Hepatocyte (in vitro differentiated cells): ENCODE measurements at regions not wholly inside any gene's neighbourhood (a gene's known extent, or its start where the extent isn't known, plus 50 kb on each side); places are given as distances from the start of the nearest gene placed in this dataset.

Source experiments
- EZH2 ChIP-seq: fragments of 200-600 bp; sonication (generic); IDR thresholded peaks from 2 replicates; pipeline ENCODE4 v1.6.1; 2016; ENCODE audit warnings: antibody characterized with exemption, mild to moderate bottlenecking, borderline replicate concordance
- EZH2phosphoT487 ChIP-seq: fragments of 200-600 bp; sonication (generic); IDR thresholded peaks from one replicate; pipeline ENCODE4 v1.6.1; 2018; ENCODE audit warnings: antibody characterized with exemption, mild to moderate bottlenecking, low read depth, moderate library complexity; ENCODE audit not compliant: unreplicated experiment, severe bottlenecking
- TF ChIP-seq, protein P1 (sequence below): fragments of 200-600 bp; sonication (generic); IDR thresholded peaks from 2 replicates; pipeline ENCODE4 v1.5.1; 2016; ENCODE audit warnings: antibody characterized with exemption, mild to moderate bottlenecking; ENCODE audit not compliant: poor library complexity

DNA sequence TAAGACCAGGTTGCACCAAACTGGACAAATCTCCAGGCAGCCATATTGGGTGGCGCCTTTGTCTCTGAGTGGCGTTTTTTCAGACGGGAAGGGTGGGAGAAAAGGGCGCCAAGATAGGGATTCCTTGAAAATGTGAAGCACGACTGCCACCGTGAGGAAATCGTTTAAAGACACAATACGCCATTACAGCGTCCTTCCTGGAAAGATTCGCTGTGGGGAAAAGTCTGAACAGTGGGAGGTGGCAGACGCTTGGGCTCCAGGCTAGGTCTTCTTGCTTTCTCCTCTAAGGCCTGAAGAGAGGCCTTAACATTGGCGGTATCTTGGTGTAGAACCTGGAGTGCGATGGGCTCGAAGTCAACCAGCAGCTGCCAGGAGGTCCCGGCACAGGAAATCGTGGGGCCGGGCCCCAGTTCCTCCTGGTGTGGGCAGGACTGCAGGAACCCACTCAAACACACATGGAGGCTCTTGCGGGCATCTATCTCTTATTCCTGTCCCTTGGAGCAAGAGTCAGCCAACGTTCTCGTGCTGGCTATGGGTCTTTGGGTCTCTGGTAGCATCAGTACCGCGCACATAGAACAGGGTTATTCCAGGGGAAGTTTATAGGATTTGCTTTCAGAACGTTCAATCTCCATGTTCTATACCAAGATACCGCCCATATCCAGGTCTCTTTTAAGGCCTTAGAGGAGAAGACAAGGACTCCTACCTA, 208.8 kb downstream of the OR13H1 start:
- TF ChIP-seq, protein P1, sequence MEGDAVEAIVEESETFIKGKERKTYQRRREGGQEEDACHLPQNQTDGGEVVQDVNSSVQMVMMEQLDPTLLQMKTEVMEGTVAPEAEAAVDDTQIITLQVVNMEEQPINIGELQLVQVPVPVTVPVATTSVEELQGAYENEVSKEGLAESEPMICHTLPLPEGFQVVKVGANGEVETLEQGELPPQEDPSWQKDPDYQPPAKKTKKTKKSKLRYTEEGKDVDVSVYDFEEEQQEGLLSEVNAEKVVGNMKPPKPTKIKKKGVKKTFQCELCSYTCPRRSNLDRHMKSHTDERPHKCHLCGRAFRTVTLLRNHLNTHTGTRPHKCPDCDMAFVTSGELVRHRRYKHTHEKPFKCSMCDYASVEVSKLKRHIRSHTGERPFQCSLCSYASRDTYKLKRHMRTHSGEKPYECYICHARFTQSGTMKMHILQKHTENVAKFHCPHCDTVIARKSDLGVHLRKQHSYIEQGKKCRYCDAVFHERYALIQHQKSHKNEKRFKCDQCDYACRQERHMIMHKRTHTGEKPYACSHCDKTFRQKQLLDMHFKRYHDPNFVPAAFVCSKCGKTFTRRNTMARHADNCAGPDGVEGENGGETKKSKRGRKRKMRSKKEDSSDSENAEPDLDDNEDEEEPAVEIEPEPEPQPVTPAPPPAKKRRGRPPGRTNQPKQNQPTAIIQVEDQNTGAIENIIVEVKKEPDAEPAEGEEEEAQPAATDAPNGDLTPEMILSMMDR: no peak
- no peak for TF ChIP-seq EZH2
- no peak for TF ChIP-seq EZH2phosphoT487
